Glutamatergic neuron (in vitro differentiated cells): ENCODE measurements at regions not wholly inside any gene's neighbourhood (a gene's known extent, or its start where the extent isn't known, plus 50 kb on each side); places are given as distances from the start of the nearest gene placed in this dataset.

Experiments
- DNase-seq: peaks from one replicate; pipeline ENCODE4 v3.0.0; 2022
- H3K27ac Mint-ChIP-seq: one replicate; pipeline ENCODE4 v1.8.0; 2020; ENCODE audit warnings: mild to moderate bottlenecking, mixed read lengths, inconsistent platforms; ENCODE audit not compliant: unreplicated experiment
- H3K27me3 Mint-ChIP-seq: one replicate; pipeline ENCODE4 v1.8.0; 2020; ENCODE audit warnings: mild to moderate bottlenecking, moderate library complexity, mixed read lengths, inconsistent platforms; ENCODE audit not compliant: unreplicated experiment
- H3K36me3 Mint-ChIP-seq: one replicate; pipeline ENCODE4 v1.8.0; 2020; ENCODE audit warnings: mild to moderate bottlenecking, mixed read lengths, inconsistent platforms; ENCODE audit not compliant: unreplicated experiment
- H3K4me1 Mint-ChIP-seq: one replicate; pipeline ENCODE4 v1.8.0; 2020; ENCODE audit warnings: mild to moderate bottlenecking, low read depth, mixed read lengths, inconsistent platforms; ENCODE audit not compliant: unreplicated experiment
- H3K4me3 Mint-ChIP-seq: one replicate; pipeline ENCODE4 v1.8.0; 2020; ENCODE audit warnings: mild to moderate bottlenecking, mixed read lengths, inconsistent platforms; ENCODE audit not compliant: unreplicated experiment
- H3K9me3 Mint-ChIP-seq: one replicate; pipeline ENCODE4 v1.8.0; 2020; ENCODE audit warnings: mild to moderate bottlenecking, moderate library complexity, mixed read lengths, inconsistent platforms; ENCODE audit not compliant: unreplicated experiment
- CTCF ChIP-seq: fragments of 200-600 bp; sonication (generic); IDR thresholded peaks from one replicate; pipeline ENCODE4 v1.5.0; 2021; ENCODE audit not compliant: partially characterized antibody, unreplicated experiment

- Mint-ChIP-seq H3K4me1 (no peaks in the 10 kb centered on the region), H3K27ac (no peak overlapping the region)
Measured at GRCh38 chr5:96026406-96027041, 64.9 kb upstream of the ELL2 start.

DNA sequence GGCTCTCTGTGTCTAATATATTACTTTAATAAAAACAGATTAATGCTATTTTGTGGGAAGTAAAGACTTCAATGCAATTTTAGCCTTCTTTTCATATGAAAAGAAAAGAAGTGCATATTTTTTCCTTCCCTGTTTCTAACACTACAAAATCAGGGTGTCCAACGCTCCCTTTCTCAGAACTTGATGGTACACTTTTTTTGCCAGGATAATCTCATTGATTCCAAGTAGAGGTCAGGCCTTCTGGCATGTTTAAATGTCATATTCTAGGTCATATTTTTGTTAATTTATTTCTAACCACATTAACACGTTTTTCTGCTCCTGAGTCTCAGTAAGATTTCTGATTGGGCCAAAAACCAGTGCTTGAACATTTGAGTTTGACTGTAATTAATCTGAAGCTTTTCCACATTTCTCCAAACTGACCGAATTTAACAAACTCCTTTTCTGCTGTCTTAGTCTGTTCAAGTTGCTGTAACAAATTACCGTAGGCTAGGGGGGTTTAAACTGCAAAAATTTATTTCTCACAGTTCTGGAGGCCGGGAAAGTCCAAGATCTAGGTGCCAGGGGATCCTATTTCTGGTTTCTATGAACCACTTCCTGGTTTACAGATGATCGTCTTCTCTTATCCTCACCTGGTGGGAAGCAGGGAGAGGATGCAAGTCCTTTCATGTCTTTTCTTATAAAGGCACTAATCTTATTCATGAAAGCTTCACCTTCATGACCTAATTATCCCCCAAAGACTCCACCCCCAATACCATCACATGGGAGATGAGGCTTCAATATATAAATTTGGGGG lies 63.2 kb upstream of the ELL2 start:
- no peak for DNase-seq
- no peak overlapping the region for H3K4me3 Mint-ChIP-seq
- no peaks in the 10 kb centered on the region for H3K9me3 Mint-ChIP-seq
- no peaks in the 10 kb centered on the region for H3K27me3 Mint-ChIP-seq
- TF ChIP-seq CTCF, result no peak
- no peaks in the 10 kb centered on the region for H3K4me1 Mint-ChIP-seq
- H3K36me3 Mint-ChIP-seq, result no peaks in the 10 kb centered on the region
- H3K27ac Mint-ChIP-seq, result no peak overlapping the region

More at GRCh38 chr5:96026406-96027041, 64.9 kb upstream of the ELL2 start:
- DNase-seq, result no peak
- Mint-ChIP-seq H3K36me3 (no peaks in the 10 kb centered on the region), H3K27me3 (no peaks in the 10 kb centered on the region), H3K4me3 (no peak overlapping the region), H3K9me3 (no peaks in the 10 kb centered on the region)
- TF ChIP-seq CTCF, result no peak

DNA sequence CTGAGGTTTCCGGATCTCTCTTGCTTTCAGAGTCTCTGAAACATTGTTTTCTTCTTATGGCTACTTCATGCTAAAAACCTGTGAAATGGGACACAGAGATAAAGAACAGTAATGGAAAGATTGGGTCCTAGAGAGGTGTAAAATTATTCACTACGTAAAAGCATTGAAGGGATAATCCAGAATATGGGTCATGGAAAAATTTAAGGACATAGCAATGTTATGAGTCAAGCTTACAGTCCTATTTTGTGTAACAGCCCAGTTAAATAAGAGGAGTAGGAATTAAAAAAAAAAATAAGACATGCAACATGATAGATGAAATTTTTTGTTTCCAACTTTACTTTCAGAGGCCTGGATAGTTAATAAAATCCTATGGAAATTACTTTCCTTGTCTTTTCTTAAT lies 61.9 kb upstream of the ELL2 start:
- Mint-ChIP-seq H3K9me3 (no peaks in the 10 kb centered on the region), H3K27ac (no peak overlapping the region)
- no peak for DNase-seq

DNA sequence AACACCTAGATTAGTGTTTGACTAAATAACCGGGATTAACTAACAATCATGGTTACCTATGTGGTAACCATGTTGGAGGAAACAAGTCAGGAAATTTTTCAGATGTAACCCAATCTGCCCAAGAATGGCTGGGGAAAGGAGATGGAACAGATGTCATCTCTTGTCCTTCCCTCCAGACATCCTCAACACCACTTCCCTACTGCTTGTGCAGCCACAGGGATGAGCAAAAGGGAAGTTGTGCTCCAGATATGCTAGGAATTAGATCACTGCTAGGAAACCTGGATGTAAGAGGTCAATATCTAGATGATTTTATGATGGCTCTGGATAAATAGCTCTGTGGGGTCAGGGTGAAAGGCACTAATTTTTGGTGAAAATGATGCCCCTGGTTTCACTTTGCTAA lies 61.3 kb upstream of the ELL2 start:
- H3K27ac Mint-ChIP-seq, result no peak overlapping the region
- no peak for DNase-seq
- no peaks in the 10 kb centered on the region for H3K4me1 Mint-ChIP-seq
- H3K9me3 Mint-ChIP-seq, result no peaks in the 10 kb centered on the region
- no peaks in the 10 kb centered on the region for H3K36me3 Mint-ChIP-seq
- H3K4me3 Mint-ChIP-seq, result no peak overlapping the region
- no peak for TF ChIP-seq CTCF
- no peaks in the 10 kb centered on the region for H3K27me3 Mint-ChIP-seq

More for the DNA sequence above, 61.9 kb upstream of the ELL2 start:
- Mint-ChIP-seq H3K4me1 (no peaks in the 10 kb centered on the region), H3K36me3 (no peaks in the 10 kb centered on the region), H3K4me3 (no peak overlapping the region), H3K27me3 (no peaks in the 10 kb centered on the region)
- TF ChIP-seq CTCF, result no peak

DNA sequence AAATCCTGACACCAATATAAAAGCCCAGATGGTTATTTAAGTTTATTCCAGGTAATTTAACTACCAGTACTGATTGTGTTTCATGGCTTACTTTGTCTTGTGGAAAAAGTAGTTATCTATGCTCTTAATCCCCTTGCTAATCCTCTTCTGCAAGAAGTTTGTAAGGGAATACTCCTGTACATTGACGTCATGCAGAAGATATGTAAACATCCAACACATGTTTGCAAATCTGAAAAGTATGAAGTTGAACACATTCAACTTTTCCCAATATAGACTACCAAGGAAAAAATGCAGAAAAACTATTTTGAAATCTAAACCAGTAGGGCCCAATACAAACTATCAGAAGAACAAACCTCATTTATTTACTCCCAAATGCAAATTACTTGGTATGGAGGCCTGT lies 56.3 kb upstream of the ELL2 start:
- H3K9me3 Mint-ChIP-seq, result no peaks in the 10 kb centered on the region
- no peaks in the 10 kb centered on the region for H3K4me1 Mint-ChIP-seq
- H3K27ac Mint-ChIP-seq, result no peak overlapping the region
- H3K4me3 Mint-ChIP-seq, result no peak overlapping the region
- H3K27me3 Mint-ChIP-seq, result no peaks in the 10 kb centered on the region
- no peak for DNase-seq
- TF ChIP-seq CTCF, result no peak
- H3K36me3 Mint-ChIP-seq, result no peaks in the 10 kb centered on the region
